AG04450 (cell line): ENCODE measurements at regions not wholly inside any gene's neighbourhood (a gene's known extent, or its start where the extent isn't known, plus 50 kb on each side); places are given as distances from the start of the nearest gene placed in this dataset.

Source experiments
- CTCF ChIA-PET: fragments of 300-600, 350-600 bp; formaldehyde crosslinking; extraction: SDS; loops from one replicate; lab custom pipeline; 2022; ENCODE audit warnings: antibody characterized with exemption, inconsistent platforms; lab: Charles Lee
- POLR2A ChIA-PET: fragments of 350-600 bp; formaldehyde crosslinking; extraction: SDS; loops from one replicate; lab custom pipeline; 2021; ENCODE audit warnings: antibody characterized with exemption, inconsistent platforms; lab: Yijun Ruan, JAX
- DNase-seq: peaks from one replicate; pipeline ENCODE4 v3.0.0-alpha.2; 2011; ENCODE audit warnings: low read depth, low spot score
- H3K27ac ChIP-seq: one replicate; pipeline ENCODE4 v1.5.1; 2012; ENCODE audit warnings: low read depth, low read length, control low read depth
- H3K27me3 ChIP-seq: one replicate; pipeline ENCODE4 v1.6.0; 2012; ENCODE audit warnings: low read length; ENCODE audit not compliant: control insufficient read depth, insufficient read depth
- H3K4me3 ChIP-seq: 2 replicates; pipeline ENCODE4 v1.5.1; 2011; ENCODE audit warnings: mild to moderate bottlenecking, low read depth, low read length, control low read depth
- H3K9me3 ChIP-seq: 2 replicates; pipeline ENCODE4 v1.5.1; 2012; ENCODE audit warnings: low read length; ENCODE audit not compliant: control insufficient read depth, insufficient read depth
- TF ChIP-seq, protein P1 (sequence below): IDR thresholded peaks from 2 replicates; pipeline ENCODE4 v1.5.1; 2011; ENCODE audit warnings: low read depth, low read length, control low read depth, inconsistent platforms

GRCh38 chr13:27691207-27691606 lies 69.5 kb downstream of the POLR1D start:
- H3K4me3 ChIP-seq: no peak overlapping the region
- H3K9me3 ChIP-seq: no peaks in the 10 kb centered on the region
- ChIA-PET POLR2A (no interaction called here), CTCF (no interaction called here)
- no peak for DNase-seq
- no peak overlapping the region for H3K27ac ChIP-seq
- TF ChIP-seq, protein P1, sequence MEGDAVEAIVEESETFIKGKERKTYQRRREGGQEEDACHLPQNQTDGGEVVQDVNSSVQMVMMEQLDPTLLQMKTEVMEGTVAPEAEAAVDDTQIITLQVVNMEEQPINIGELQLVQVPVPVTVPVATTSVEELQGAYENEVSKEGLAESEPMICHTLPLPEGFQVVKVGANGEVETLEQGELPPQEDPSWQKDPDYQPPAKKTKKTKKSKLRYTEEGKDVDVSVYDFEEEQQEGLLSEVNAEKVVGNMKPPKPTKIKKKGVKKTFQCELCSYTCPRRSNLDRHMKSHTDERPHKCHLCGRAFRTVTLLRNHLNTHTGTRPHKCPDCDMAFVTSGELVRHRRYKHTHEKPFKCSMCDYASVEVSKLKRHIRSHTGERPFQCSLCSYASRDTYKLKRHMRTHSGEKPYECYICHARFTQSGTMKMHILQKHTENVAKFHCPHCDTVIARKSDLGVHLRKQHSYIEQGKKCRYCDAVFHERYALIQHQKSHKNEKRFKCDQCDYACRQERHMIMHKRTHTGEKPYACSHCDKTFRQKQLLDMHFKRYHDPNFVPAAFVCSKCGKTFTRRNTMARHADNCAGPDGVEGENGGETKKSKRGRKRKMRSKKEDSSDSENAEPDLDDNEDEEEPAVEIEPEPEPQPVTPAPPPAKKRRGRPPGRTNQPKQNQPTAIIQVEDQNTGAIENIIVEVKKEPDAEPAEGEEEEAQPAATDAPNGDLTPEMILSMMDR: no peak
- H3K27me3 ChIP-seq: peaks cover 5% of the 10 kb centered on the region

DNA sequence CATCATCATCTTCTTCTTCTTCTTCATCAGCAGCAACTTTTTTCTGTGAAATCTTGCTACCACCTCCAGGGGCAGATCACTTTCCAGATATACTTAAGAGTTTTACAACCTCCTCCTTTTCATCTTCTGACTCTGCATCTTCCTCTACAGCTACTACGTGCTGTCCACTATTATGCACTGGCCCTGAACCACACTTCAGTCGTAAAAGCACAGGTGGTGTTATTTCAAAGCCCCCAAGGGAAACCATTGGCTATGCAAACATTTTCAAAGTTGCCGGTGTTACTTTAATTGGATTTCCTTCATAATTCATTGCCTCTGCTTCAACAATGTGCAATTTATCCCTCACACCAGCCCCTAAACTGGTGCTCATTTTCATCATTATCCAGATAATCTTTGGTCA lies 75.0 kb downstream of the POLR1D start:
- H3K4me3 ChIP-seq: no peak overlapping the region
- H3K9me3 ChIP-seq: no peaks in the 10 kb centered on the region
- peaks cover 2% of the 10 kb centered on the region for H3K27me3 ChIP-seq
- ChIA-PET POLR2A (no interaction called here), CTCF (no interaction called here)
- TF ChIP-seq, protein P1: no peak
- DNase-seq: no peak
- no peak overlapping the region for H3K27ac ChIP-seq

DNA sequence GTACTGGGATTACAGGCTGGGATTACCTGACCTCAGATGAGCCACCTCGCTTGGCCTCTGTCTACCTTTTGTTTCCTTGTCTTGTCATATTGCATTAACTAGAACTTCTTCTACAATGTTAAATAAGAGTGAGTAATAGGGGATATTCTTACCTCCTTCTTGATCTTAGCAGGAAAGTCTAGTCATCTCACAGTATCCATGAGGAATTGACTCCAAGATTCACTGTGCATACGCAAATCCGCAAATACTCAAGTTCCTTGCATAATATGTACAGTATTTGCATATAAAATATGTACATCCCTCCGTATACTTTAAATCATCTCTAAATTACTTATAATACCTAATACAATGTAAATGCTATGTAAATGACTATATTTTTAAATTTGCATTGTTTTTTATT lies 78.3 kb downstream of the POLR1D start:
- Histone ChIP-seq H3K9me3 (no peaks in the 10 kb centered on the region), H3K27me3 (no peaks in the 10 kb centered on the region), H3K4me3 (no peak overlapping the region), H3K27ac (no peak overlapping the region)
- ChIA-PET POLR2A (no interaction called here), CTCF (no interaction called here)
- TF ChIP-seq, protein P1: no peak
- no peak for DNase-seq

GRCh38 chr13:27704681-27705080 lies 83.0 kb downstream of the POLR1D start:
- Histone ChIP-seq H3K27ac (no peak overlapping the region), H3K4me3 (no peak overlapping the region; the same call in 1 of the 2 replicates), H3K27me3 (peaks cover 3% of the 10 kb centered on the region), H3K9me3 (no peaks in the 10 kb centered on the region)
- ChIA-PET CTCF (no interaction called here), POLR2A (no interaction called here)
- TF ChIP-seq, protein P1: no peak
- no peak for DNase-seq

- no peak overlapping the region for H3K4me3 ChIP-seq
- H3K27ac ChIP-seq: no peak overlapping the region
- POLR2A ChIA-PET: no interaction called here
- CTCF ChIA-PET: no interaction called here
- TF ChIP-seq, protein P1: no peak
- no peaks in the 10 kb centered on the region for H3K9me3 ChIP-seq
- H3K27me3 ChIP-seq: peaks cover 9% of the 10 kb centered on the region
- no peak for DNase-seq
Measured at GRCh38 chr13:27708325-27708724, 84.0 kb upstream of the GSX1 start.
